NCI-H774 (cell line): ENCODE measurements at regions not wholly inside any gene's neighbourhood (a gene's known extent, or its start where the extent isn't known, plus 50 kb on each side); places are given as distances from the start of the nearest gene placed in this dataset.
"Not testable (repeated sequence)": the region's sequence is repeated elsewhere in the genome, so short reads cannot be mapped to it uniquely, and the experiment has no call there.

Source experiments
- DNase-seq: peaks from one replicate; lab custom pipeline; 2025; lab: John Stamatoyannopoulos, UW

- not testable (repeated sequence) for DNase-seq
Observed at GRCh38 chr6:49274809-49275769, 188.0 kb downstream of the MMUT start.

- DNase-seq, result no peak
Observed at GRCh38 chr6:49269190-49269589, 193.9 kb downstream of the MMUT start.

- no peak for DNase-seq
Observed at GRCh38 chr6:49264909-49265308, 198.1 kb downstream of the MMUT start.

GRCh38 chr6:49264496-49264895, 198.6 kb downstream of the MMUT start:
- no peak for DNase-seq

- DNase-seq, result no peak
Observed at GRCh38 chr6:49257549-49257948, 205.5 kb downstream of the MMUT start.

GRCh38 chr6:49255335-49255734, 207.7 kb downstream of the MMUT start:
- no peak for DNase-seq

- DNase-seq, result no peak
Observed at GRCh38 chr6:49252901-49253300, 210.2 kb downstream of the MMUT start.

- no peak for DNase-seq
Observed at GRCh38 chr6:49233483-49233882, 229.6 kb downstream of the MMUT start.

GRCh38 chr6:49225471-49225870, 237.6 kb downstream of the MMUT start:
- no peak for DNase-seq

GRCh38 chr6:49220293-49220692, 242.8 kb downstream of the MMUT start:
- no peak for DNase-seq

- DNase-seq, result no peak
Observed at GRCh38 chr6:49205526-49205925, 257.5 kb downstream of the MMUT start.

- DNase-seq, result no peak
Observed at GRCh38 chr6:49202924-49203536, 260.0 kb downstream of the MMUT start.

- DNase-seq, result no peak
Observed at GRCh38 chr6:49198015-49198414, 265.0 kb downstream of the MMUT start.

GRCh38 chr6:49162379-49162778, 300.7 kb downstream of the MMUT start:
- DNase-seq, result not testable (repeated sequence)

- no peak for DNase-seq
Observed at GRCh38 chr6:49155316-49155715, 307.7 kb downstream of the MMUT start.

GRCh38 chr6:49151957-49152356, 311.1 kb downstream of the MMUT start:
- DNase-seq, result no peak

- no peak for DNase-seq
Observed at GRCh38 chr6:49151461-49151860, 311.6 kb downstream of the MMUT start.

- DNase-seq, result no peak
Observed at GRCh38 chr6:49151033-49151432, 312.0 kb downstream of the MMUT start.

- no peak for DNase-seq
Observed at GRCh38 chr6:49145280-49145679, 317.8 kb downstream of the MMUT start.

GRCh38 chr6:49142421-49143151, 320.5 kb downstream of the MMUT start:
- no peak for DNase-seq

- no peak for DNase-seq
Observed at GRCh38 chr6:49121970-49122369, 341.1 kb downstream of the MMUT start.

GRCh38 chr6:49118478-49118877, 344.6 kb downstream of the MMUT start:
- no peak for DNase-seq

- no peak for DNase-seq
Observed at GRCh38 chr6:49110916-49111315, 352.1 kb downstream of the MMUT start.
